ENCODE measurements at regions not wholly inside any gene's neighbourhood (a gene's known extent, or its start where the extent isn't known, plus 50 kb on each side); places are given as distances from the start of the nearest gene placed in this dataset.
"Not testable (repeated sequence)": the region's sequence is repeated elsewhere in the genome, so short reads cannot be mapped to it uniquely, and the experiment has no call there.

DNA sequence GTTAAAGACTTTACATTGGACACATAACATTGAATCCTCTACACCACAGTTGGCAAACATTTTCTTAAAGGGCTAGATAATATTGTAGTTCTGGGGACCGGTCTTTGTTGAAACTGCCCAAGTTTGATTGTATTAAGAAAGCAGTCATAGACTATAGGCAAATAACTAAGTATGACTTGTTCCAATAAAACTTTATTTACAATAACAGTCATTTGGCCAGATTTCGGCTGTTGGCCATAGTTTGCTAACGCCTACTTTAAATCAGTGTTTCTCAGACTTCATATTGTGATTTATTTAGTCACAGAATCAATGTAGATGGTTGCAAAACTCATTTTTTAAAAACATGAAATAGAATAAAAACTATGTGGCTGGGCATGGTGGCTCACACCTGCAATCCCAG lies 531.8 kb downstream of the XYLT1 start:
- in situ Hi-C loops (cut with HindIII; ENCODE audit: low sequenced_read_pairs) = no loop called here
- DNase-seq (ENCODE audit: low read depth, low spot score) = no peak
- no peak overlapping the region for H3K4me3 ChIP-seq (ENCODE audit: low read depth, low read length)
- TF ChIP-seq CTCF (IDR thresholded peaks at IDR 0.05; ENCODE audit: low read depth, low read length) = no peak

DNA sequence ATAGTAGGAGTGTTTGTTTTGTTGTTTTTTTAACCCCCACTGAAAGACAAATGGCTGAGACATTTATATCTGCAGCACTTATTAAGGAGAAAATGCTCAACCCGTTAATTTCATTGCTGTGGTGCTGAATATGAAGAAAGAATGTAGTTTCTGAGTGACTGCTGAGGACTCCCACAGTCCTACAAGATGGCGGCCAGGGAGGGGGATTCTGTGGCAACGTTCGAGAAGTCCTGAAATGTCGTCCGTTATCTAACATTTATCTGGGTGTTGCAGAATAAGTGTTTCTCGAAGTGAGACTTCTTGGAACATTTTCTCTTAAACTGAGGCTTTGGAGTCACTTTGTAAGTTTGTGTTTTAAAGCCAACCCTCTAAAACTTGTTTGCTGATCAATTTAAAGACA lies 530.4 kb downstream of the XYLT1 start:
- in situ Hi-C loops (cut with HindIII; ENCODE audit: low sequenced_read_pairs) = no loop called here
- no peak overlapping the region for H3K4me3 ChIP-seq (ENCODE audit: low read depth, low read length)
- TF ChIP-seq CTCF (IDR thresholded peaks at IDR 0.05; ENCODE audit: low read depth, low read length) = no peak
- DNase-seq (ENCODE audit: low read depth, low spot score) = no peak

- DNase-seq (ENCODE audit: low read depth, low spot score); H3K4me3 ChIP-seq (ENCODE audit: low read depth, low read length); in situ Hi-C loops (cut with HindIII; ENCODE audit: low sequenced_read_pairs): not testable (repeated sequence)
These were observed 527.9 kb downstream of the XYLT1 start for GRCh38 chr16:16942849-16943248.

DNA sequence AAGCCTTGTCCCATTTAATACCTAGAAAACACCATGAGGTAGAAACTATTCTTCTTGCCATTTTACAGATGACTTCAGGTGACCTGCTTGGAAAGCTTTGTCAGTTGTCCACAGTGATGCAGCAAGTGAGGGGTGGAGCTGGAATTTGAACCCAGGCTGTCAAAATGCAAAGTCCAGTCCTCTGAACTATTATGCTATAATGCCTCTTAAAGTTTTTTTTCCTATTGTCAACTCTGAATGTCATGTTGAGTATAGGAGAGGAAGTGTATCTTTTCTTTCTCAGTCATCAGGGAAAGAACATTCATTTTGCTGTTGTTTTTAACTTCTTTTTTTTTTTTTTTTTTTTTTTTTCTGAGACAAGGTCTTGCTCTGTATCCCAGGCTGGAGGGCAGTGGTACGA lies 525.6 kb downstream of the XYLT1 start:
- H3K4me3 ChIP-seq (ENCODE audit: low read depth, low read length) = no peak overlapping the region
- TF ChIP-seq CTCF (IDR thresholded peaks at IDR 0.05; ENCODE audit: low read depth, low read length) = no peak
- in situ Hi-C loops (cut with HindIII; ENCODE audit: low sequenced_read_pairs) = no loop called here
- no peak for DNase-seq (ENCODE audit: low read depth, low spot score)

DNA sequence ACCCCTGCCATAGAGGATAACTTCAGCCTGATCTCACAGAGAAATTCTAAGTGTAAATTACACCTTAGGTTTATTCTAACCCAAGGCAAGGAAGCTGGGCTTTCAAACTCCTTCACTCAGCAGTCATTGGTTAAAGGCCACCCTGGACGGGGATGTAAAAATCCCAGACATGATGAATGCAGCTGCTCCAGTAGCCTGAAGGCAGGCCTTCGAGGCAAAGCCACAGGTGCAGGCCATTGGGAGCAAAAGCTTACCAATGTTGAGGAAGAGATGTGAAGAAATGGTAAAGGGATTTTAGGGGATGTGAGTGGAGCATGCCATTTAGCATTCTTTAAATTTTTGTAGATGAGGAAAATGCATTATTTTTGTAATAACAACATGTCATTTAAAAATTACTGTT lies 514.4 kb downstream of the XYLT1 start:
- no peak for DNase-seq (ENCODE audit: low read depth, low spot score)
- in situ Hi-C loops (cut with HindIII; ENCODE audit: low sequenced_read_pairs) = no loop called here
- no peak for TF ChIP-seq CTCF (IDR thresholded peaks at IDR 0.05; ENCODE audit: low read depth, low read length)
- H3K4me3 ChIP-seq (ENCODE audit: low read depth, low read length) = no peak overlapping the region

- DNase-seq (ENCODE audit: low read depth, low spot score) = no peak
- H3K4me3 ChIP-seq (ENCODE audit: low read depth, low read length) = no peak overlapping the region
- in situ Hi-C loops (cut with HindIII; ENCODE audit: low sequenced_read_pairs) = no loop called here
- TF ChIP-seq CTCF (IDR thresholded peaks at IDR 0.05; ENCODE audit: low read depth, low read length) = no peak
These were observed 510.0 kb downstream of the XYLT1 start for GRCh38 chr16:16960785-16961184.

DNA sequence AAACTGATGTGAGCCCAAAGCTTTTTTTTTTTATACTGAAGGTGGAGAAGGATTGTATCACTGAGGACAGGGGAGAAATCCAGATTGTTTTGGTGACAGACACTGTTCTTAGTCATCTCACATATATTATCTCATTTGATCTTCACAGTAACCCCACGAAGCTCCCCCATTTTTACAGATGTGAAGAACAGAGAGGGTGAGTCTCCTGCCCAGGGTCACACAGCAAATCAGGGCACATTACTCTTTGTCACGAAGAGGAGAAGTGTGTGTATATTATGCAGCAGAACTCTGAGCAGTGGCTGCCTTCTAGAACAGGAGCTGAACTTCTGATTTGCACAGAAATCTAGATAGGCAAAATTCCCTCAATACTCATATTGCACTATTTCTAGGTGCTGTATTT lies 504.3 kb downstream of the XYLT1 start:
- in situ Hi-C loops (cut with HindIII; ENCODE audit: low sequenced_read_pairs) = no loop called here
- no peak for TF ChIP-seq CTCF (IDR thresholded peaks at IDR 0.05; ENCODE audit: low read depth, low read length)
- H3K4me3 ChIP-seq (ENCODE audit: low read depth, low read length) = no peak overlapping the region
- DNase-seq (ENCODE audit: low read depth, low spot score) = no peak

Measured in astrocyte of the spinal cord (primary cell).